A673 (cell line): ENCODE measurements at regions not wholly inside any gene's neighbourhood (a gene's known extent, or its start where the extent isn't known, plus 50 kb on each side); places are given as distances from the start of the nearest gene placed in this dataset.

ENCODE experiments used
- CTCF ChIP-seq: fragments of 300-800, 200-600 bp; sonication (generic); conservative IDR thresholded peaks from 2 replicates; pipeline ENCODE4 v1.5.1; 2017; ENCODE audit warnings: low read depth, mild to moderate bottlenecking, antibody characterized with exemption, low read length, moderate library complexity, mixed read lengths
- EZH2 ChIP-seq: fragments of 200-600 bp; sonication (generic); IDR thresholded peaks from 2 replicates; pipeline ENCODE4 v1.6.1; 2017; ENCODE audit warnings: borderline replicate concordance, low read depth, mild to moderate bottlenecking, mixed read lengths, antibody characterized with exemption, low read length; ENCODE audit not compliant: poor library complexity, severe bottlenecking

DNA sequence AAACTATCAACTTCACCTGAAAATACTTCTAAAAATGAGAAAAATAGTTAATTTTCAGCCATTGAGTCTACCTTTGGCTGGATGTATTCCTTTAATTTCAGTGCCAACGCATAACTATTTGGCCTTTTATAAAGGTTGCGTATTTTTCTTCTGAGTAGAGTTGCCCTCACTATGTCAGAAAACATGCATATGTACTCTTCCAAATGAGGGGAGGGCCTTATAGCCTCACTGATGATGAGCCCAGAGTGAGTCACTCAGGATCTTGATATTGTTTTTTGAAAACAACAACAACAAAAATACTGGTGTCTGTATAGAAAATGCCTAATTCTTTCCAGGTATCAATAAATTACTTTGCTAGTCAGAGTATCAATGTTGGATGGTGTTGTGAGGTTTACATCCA lies 349.3 kb downstream of the FBXO8 start:
- TF ChIP-seq CTCF (no peak), EZH2 (no peak)
